IPS-20b (cell line): ENCODE measurements at regions not wholly inside any gene's neighbourhood (a gene's known extent, or its start where the extent isn't known, plus 50 kb on each side); places are given as distances from the start of the nearest gene placed in this dataset.

Source experiments
- H3K27ac ChIP-seq: one replicate; pipeline ENCODE4 v1.5.1; 2013; ENCODE audit warnings: low read length
- H3K27me3 ChIP-seq: 2 replicates; pipeline ENCODE4 v1.6.1; 2013; ENCODE audit warnings: mild to moderate bottlenecking, low read length, inconsistent platforms; ENCODE audit not compliant: insufficient read depth
- H3K36me3 ChIP-seq: 2 replicates; pipeline ENCODE4 v1.6.1; 2013; ENCODE audit warnings: low read depth, mild to moderate bottlenecking, inconsistent platforms, low read length, moderate library complexity; ENCODE audit not compliant: insufficient read depth
- H3K4me1 ChIP-seq: 2 replicates; pipeline ENCODE4 v1.6.1; 2013; ENCODE audit warnings: mild to moderate bottlenecking, control low read depth, inconsistent platforms, low read length, moderate library complexity; ENCODE audit not compliant: insufficient read depth
- H3K4me3 ChIP-seq: 2 replicates; pipeline ENCODE4 v1.5.1; 2013; ENCODE audit warnings: mild to moderate bottlenecking, low read length, inconsistent platforms
- H3K9ac ChIP-seq: 2 replicates; pipeline ENCODE4 v1.6.1; 2013; ENCODE audit warnings: low read depth, mild to moderate bottlenecking, inconsistent platforms, low read length, moderate library complexity
- H3K9me3 ChIP-seq: 2 replicates; pipeline ENCODE4 v1.6.1; 2013; ENCODE audit warnings: mild to moderate bottlenecking, low read depth, low read length, inconsistent platforms; ENCODE audit not compliant: insufficient read depth

- Histone ChIP-seq H3K9ac (no peak overlapping the region), H3K36me3 (no peaks in the 10 kb centered on the region), H3K9me3 (no peaks in the 10 kb centered on the region), H3K4me1 (no peaks in the 10 kb centered on the region; the same call in 1 of the 2 replicates), H3K27me3 (no peaks in the 10 kb centered on the region), H3K4me3 (no peak overlapping the region), H3K27ac (no peak overlapping the region)
Measured at GRCh38 chr6:155580904-155581303, 125.3 kb upstream of the NOX3 start.

- no peak overlapping the region for H3K4me3 ChIP-seq
- no peak overlapping the region for H3K27ac ChIP-seq
- H3K27me3 ChIP-seq, result no peaks in the 10 kb centered on the region
- no peaks in the 10 kb centered on the region for H3K4me1 ChIP-seq
- no peaks in the 10 kb centered on the region for H3K36me3 ChIP-seq
- H3K9me3 ChIP-seq, result no peaks in the 10 kb centered on the region
- no peak overlapping the region for H3K9ac ChIP-seq
Measured at GRCh38 chr6:155578251-155578650, 122.6 kb upstream of the NOX3 start.

- no peaks in the 10 kb centered on the region for H3K36me3 ChIP-seq
Measured at GRCh38 chr6:155561966-155562364, 106.3 kb upstream of the NOX3 start.

DNA sequence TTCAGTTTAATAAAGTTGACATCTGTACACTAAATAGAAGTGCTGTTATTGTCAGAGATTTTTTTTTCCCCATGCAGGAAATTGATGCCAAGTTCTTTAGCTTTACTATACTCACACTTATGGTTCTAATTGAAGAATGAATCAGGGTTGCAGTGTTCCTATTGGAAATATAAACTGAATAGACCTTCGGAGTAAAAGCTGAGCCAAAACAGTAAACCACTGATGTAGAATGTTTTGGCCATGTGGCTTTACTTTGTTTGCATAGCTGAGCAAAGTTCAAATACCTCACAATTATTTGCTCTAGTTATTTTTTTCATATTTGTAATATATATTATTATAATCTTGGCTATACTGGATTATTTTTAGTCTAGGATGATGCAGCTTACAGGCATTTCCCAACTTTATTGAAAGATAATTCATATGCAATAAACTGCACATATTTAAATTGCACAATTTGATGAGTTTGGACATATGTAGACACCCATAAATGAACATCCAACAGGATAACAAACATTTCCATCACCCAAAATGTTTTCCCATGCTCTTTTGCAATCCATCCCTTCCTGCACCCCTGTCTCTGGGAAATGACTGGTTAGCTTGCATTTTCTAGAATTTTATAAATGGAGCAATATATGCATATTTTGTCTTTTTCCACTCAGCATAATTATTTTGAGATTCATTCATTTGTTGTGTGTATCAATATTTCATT, 105.8 kb upstream of the NOX3 start:
- H3K9ac ChIP-seq, result no peak overlapping the region
- H3K36me3 ChIP-seq, result no peaks in the 10 kb centered on the region
- H3K27ac ChIP-seq, result no peak overlapping the region

More at GRCh38 chr6:155561966-155562364, 106.3 kb upstream of the NOX3 start:
- H3K27me3 ChIP-seq, result no peaks in the 10 kb centered on the region
- H3K9me3 ChIP-seq, result no peaks in the 10 kb centered on the region
- no peak overlapping the region for H3K4me3 ChIP-seq
- H3K27ac ChIP-seq, result no peak overlapping the region
- no peaks in the 10 kb centered on the region for H3K4me1 ChIP-seq
- H3K9ac ChIP-seq, result no peak overlapping the region

GRCh38 chr6:155549928-155550327, 94.3 kb upstream of the NOX3 start:
- Histone ChIP-seq H3K9me3 (no peaks in the 10 kb centered on the region), H3K4me1 (no peaks in the 10 kb centered on the region), H3K27ac (no peak overlapping the region), H3K36me3 (no peaks in the 10 kb centered on the region), H3K4me3 (no peak overlapping the region), H3K27me3 (no peaks in the 10 kb centered on the region), H3K9ac (no peak overlapping the region)

More for the DNA sequence above, 105.8 kb upstream of the NOX3 start:
- no peaks in the 10 kb centered on the region for H3K9me3 ChIP-seq
- no peak overlapping the region for H3K4me3 ChIP-seq
- H3K27me3 ChIP-seq, result no peaks in the 10 kb centered on the region
- no peaks in the 10 kb centered on the region for H3K4me1 ChIP-seq

GRCh38 chr6:155549028-155549798, 93.6 kb upstream of the NOX3 start:
- Histone ChIP-seq H3K27ac (no peak overlapping the region), H3K9me3 (no peaks in the 10 kb centered on the region), H3K36me3 (no peaks in the 10 kb centered on the region), H3K27me3 (no peaks in the 10 kb centered on the region), H3K4me3 (no peak overlapping the region), H3K4me1 (no peaks in the 10 kb centered on the region), H3K9ac (no peak overlapping the region)

DNA sequence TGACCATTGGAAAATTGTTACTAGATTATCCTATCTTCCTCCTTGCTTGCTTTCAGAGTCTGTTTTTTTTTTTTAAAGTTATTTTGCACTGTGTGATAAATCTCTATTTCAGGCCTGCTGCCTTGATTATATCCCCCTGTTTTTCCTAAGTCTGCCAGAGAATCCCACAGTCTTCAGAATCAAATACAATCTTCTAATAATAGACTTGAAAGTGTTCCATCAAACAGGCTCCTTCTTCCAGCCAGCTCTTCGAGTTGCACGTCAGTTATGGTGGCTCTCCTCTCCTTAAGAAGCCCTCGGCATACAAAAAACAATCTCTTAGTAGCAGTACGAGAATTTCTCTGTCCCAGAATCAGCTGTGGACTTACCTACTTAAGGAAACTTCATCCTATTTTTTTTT, 92.9 kb upstream of the NOX3 start:
- Histone ChIP-seq H3K36me3 (no peaks in the 10 kb centered on the region), H3K27ac (no peak overlapping the region), H3K4me3 (no peak overlapping the region), H3K27me3 (no peaks in the 10 kb centered on the region), H3K9me3 (no peaks in the 10 kb centered on the region), H3K4me1 (no peaks in the 10 kb centered on the region), H3K9ac (no peak overlapping the region)

DNA sequence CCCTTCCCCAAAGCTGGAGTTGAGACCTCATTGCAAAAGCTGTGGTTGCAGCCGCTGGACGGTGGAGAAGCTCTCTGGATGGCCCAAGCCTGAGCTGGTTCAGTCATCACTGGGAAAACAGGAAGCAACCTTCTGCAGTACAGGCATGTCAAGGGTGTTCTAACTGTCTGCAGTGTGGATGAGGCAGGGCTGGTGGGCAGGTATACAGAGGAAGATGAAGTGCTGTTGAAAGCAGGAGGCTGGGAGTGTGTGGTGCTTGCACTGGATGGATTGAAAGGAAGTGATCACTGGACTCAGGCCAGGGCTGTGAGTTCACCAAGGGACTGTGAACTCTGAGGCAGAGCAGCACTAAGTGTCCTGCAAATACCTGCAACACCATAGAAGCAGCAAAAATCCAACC, 89.0 kb upstream of the NOX3 start:
- Histone ChIP-seq H3K4me1 (no peaks in the 10 kb centered on the region), H3K4me3 (no peak overlapping the region), H3K36me3 (no peaks in the 10 kb centered on the region), H3K9ac (no peak overlapping the region), H3K27me3 (no peaks in the 10 kb centered on the region), H3K9me3 (no peaks in the 10 kb centered on the region), H3K27ac (no peak overlapping the region)

DNA sequence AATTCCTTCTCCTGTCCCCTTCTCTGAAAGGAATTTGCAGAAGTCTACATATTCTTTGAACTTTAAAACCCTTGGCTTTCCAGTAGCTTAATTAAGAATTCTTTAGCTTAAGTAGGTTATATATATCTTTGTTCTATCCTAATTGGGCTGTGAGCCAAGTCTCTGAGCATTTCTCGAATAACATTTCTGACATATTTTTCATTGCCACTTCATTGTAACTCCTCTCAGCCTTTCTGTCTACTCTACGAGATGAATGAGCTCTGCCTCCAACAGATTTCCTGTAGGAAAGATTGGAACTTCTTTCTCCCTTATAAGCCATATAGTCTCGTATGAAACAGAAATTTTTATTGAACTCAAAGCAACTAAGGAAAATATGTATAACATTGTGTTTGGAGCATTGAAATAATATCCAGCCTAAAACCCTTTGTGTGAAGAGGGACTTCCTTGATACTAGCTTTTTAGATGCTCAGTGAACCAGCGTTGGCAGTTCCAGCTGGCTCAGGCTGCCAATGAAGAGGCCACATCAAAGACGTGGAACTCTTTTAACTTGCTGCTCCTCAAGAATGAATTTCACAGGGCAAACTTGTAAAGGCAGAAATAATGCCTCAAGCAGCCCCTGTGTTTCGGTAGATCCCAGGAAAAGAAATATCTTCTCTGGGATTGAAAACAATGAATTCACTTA, 87.7 kb upstream of the NOX3 start:
- Histone ChIP-seq H3K9me3 (no peaks in the 10 kb centered on the region), H3K4me1 (no peaks in the 10 kb centered on the region), H3K27me3 (no peaks in the 10 kb centered on the region), H3K4me3 (no peak overlapping the region), H3K9ac (no peak overlapping the region), H3K36me3 (no peaks in the 10 kb centered on the region), H3K27ac (no peak overlapping the region)

GRCh38 chr6:155542036-155542435, 86.4 kb upstream of the NOX3 start:
- Histone ChIP-seq H3K36me3 (no peaks in the 10 kb centered on the region), H3K27ac (no peak overlapping the region), H3K27me3 (no peaks in the 10 kb centered on the region), H3K9me3 (no peaks in the 10 kb centered on the region), H3K4me3 (no peak overlapping the region), H3K9ac (no peak overlapping the region), H3K4me1 (no peaks in the 10 kb centered on the region)

- H3K36me3 ChIP-seq, result no peaks in the 10 kb centered on the region
- 0 out of 2 replicates have a peak, but pooled peaks cover 3% of the 10 kb centered on the region for H3K9me3 ChIP-seq
- no peak overlapping the region for H3K27ac ChIP-seq
- H3K27me3 ChIP-seq, result no peaks in the 10 kb centered on the region
- H3K9ac ChIP-seq, result no peak overlapping the region
- no peaks in the 10 kb centered on the region for H3K4me1 ChIP-seq
- H3K4me3 ChIP-seq, result no peak overlapping the region
Measured at GRCh38 chr6:155538708-155539390, 83.2 kb upstream of the NOX3 start.
